ENCODE measurements at regions not wholly inside any gene's neighbourhood (a gene's known extent, or its start where the extent isn't known, plus 50 kb on each side); places are given as distances from the start of the nearest gene placed in this dataset.
"Not testable (repeated sequence)": the region's sequence is repeated elsewhere in the genome, so short reads cannot be mapped to it uniquely, and the experiment has no call there.

DNA sequence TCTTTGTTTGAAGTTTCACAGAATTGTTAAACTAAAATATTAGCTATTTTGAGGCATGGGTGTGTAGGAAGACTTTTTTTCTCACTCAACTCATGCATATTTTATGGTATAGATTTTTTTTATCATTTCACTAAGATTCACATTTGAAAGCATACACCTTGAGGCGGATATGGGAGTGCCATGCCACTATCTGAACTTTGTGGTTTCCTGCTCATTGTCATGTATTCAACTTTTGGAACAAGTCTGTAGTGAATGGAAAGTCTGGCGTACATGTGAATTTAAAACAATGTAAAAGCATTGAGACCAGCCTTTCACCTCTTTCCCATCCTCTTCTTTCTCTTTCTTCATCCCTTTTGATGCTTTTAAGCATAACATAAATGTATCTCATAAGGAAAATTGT, 147.9 kb downstream of the TPBG start:
- ChIA-PET RAD21 (ENCODE audit: unreplicated experiment) (no interaction called here), SMC1A (ENCODE audit: uncharacterized antibody, unreplicated experiment) (no interaction called here), CTCF (no interaction called here), POLR2A (no interaction called here)
- in situ Hi-C loops (cut with MboI) (no loop called here), intact Hi-C loops (cut with micrococcal nuclease; ENCODE audit: unreplicated experiment) (no loop called here)
- Histone ChIP-seq H3K9me3 (replicated peaks; ENCODE audit: control insufficient read depth, insufficient read depth, low read length) (no peaks in the 10 kb centered on the region; the same call in 2 of the 3 replicates), H4K20me1 (ENCODE audit: control insufficient read depth, insufficient read depth) (no peaks in the 10 kb centered on the region), H3K4me2 (ENCODE audit: control insufficient read depth, insufficient read depth) (no peak overlapping the region), H3K79me2 (ENCODE audit: control insufficient read depth, insufficient read depth, low read length) (no peaks in the 10 kb centered on the region), H3K36me3 (ENCODE audit: control insufficient read depth in 2 of 2, insufficient read depth in 2 of 2, low read length in 1 of 2) (no peaks in the 10 kb centered on the region), H3K4me1 (ENCODE audit: control insufficient read depth, insufficient read depth, low read length) (no peaks in the 10 kb centered on the region), H3K27me3 (replicated peaks in 1 of 2; ENCODE audit: control insufficient read depth in 2 of 2, insufficient read depth in 2 of 2, low read length in 1 of 2) (no peaks in the 10 kb centered on the region), H2AFZ (ENCODE audit: control insufficient read depth, low read depth, low read length) (no peak overlapping the region), H3K27ac (ENCODE audit: control insufficient read depth, insufficient read depth) (no peak overlapping the region), H3K9ac (ENCODE audit: control insufficient read depth, insufficient read depth, low read length) (no peak overlapping the region), H3K4me3 (no peak overlapping the region)
- no TSS peak for BruUV-seq (replicated peaks)
- no peak for ATAC-seq
- no peak for TF ChIP-seq RB1 (IDR thresholded peaks at IDR 0.05; ENCODE audit: borderline replicate concordance)
- TF ChIP-seq, protein P1, sequence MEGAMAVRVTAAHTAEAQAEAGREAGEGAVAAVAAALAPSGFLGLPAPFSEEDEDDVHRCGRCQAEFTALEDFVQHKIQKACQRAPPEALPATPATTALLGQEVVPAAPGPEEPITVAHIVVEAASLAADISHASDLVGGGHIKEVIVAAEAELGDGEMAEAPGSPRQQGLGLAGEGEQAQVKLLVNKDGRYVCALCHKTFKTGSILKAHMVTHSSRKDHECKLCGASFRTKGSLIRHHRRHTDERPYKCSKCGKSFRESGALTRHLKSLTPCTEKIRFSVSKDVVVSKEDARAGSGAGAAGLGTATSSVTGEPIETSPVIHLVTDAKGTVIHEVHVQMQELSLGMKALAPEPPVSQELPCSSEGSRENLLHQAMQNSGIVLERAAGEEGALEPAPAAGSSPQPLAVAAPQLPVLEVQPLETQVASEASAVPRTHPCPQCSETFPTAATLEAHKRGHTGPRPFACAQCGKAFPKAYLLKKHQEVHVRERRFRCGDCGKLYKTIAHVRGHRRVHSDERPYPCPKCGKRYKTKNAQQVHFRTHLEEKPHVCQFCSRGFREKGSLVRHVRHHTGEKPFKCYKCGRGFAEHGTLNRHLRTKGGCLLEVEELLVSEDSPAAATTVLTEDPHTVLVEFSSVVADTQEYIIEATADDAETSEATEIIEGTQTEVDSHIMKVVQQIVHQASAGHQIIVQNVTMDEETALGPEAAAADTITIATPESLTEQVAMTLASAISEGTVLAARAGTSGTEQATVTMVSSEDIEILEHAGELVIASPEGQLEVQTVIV (IDR thresholded peaks at IDR 0.05; ENCODE audit: borderline replicate concordance, partially characterized antibody) = no peak
- TF ChIP-seq FOS (IDR thresholded peaks at IDR 0.05; ENCODE audit: borderline replicate concordance, extremely low read depth, insufficient read length) = no peak
- TF ChIP-seq, protein P2, sequence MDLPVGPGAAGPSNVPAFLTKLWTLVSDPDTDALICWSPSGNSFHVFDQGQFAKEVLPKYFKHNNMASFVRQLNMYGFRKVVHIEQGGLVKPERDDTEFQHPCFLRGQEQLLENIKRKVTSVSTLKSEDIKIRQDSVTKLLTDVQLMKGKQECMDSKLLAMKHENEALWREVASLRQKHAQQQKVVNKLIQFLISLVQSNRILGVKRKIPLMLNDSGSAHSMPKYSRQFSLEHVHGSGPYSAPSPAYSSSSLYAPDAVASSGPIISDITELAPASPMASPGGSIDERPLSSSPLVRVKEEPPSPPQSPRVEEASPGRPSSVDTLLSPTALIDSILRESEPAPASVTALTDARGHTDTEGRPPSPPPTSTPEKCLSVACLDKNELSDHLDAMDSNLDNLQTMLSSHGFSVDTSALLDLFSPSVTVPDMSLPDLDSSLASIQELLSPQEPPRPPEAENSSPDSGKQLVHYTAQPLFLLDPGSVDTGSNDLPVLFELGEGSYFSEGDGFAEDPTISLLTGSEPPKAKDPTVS (IDR thresholded peaks at IDR 0.05; ENCODE audit: low read depth, low read length) = no peak
- no peak for TF ChIP-seq POLR2A (IDR thresholded peaks at IDR 0.05; ENCODE audit: low read depth, low read length)
- TF ChIP-seq PAX8 (IDR thresholded peaks at IDR 0.05) = no peak
- DNase-seq (ENCODE audit: low read depth, low spot score) = no peak
- no peak for FAIRE-seq
- 62% methylated on average over 2 of the region's 2 CpGs for WGBS (ENCODE audit: insufficient coverage, insufficient replicate concordance, low lambda C conversion rate, missing lambda C conversion rate)

DNA sequence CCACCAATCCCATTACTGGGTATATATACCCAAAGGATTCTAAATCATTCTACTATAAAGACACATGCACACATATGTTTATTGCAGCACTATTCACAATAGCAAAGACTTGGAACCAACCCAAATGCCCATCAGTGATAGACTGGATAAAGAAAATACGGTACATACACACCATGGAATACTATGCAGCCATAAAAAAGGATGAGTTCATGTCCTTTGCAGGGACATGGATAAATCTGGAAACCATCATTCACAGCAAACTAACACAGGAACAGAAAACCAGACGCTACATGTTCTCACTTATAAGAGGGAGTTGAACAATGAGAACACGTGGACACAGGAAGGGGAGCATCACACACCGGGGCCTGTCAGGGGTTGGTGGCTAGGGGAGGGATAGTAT, 154.3 kb downstream of the TPBG start:
- in situ Hi-C loops (cut with MboI); intact Hi-C loops (cut with micrococcal nuclease; ENCODE audit: unreplicated experiment); H3K4me2 ChIP-seq (ENCODE audit: control insufficient read depth, insufficient read depth): not testable (repeated sequence)

More for the DNA sequence above, 154.3 kb downstream of the TPBG start:
- H3K36me3 ChIP-seq (ENCODE audit: control insufficient read depth in 2 of 2, insufficient read depth in 2 of 2, low read length in 1 of 2); FAIRE-seq; DNase-seq (ENCODE audit: low read depth, low spot score); RAD21 ChIA-PET (ENCODE audit: unreplicated experiment); H2AFZ ChIP-seq (ENCODE audit: control insufficient read depth, low read depth, low read length); H4K20me1 ChIP-seq (ENCODE audit: control insufficient read depth, insufficient read depth); H3K27me3 ChIP-seq (replicated peaks in 1 of 2; ENCODE audit: control insufficient read depth in 2 of 2, insufficient read depth in 2 of 2, low read length in 1 of 2); H3K4me1 ChIP-seq (ENCODE audit: control insufficient read depth, insufficient read depth, low read length); CTCF ChIA-PET; H3K79me2 ChIP-seq (ENCODE audit: control insufficient read depth, insufficient read depth, low read length); BruUV-seq (replicated peaks); SMC1A ChIA-PET (ENCODE audit: uncharacterized antibody, unreplicated experiment); H3K9me3 ChIP-seq (replicated peaks; ENCODE audit: control insufficient read depth, insufficient read depth, low read length); ATAC-seq; H3K9ac ChIP-seq (ENCODE audit: control insufficient read depth, insufficient read depth, low read length); POLR2A ChIA-PET; H3K4me3 ChIP-seq; H3K27ac ChIP-seq (ENCODE audit: control insufficient read depth, insufficient read depth): not testable (repeated sequence)
- WGBS (ENCODE audit: insufficient coverage, insufficient replicate concordance, low lambda C conversion rate, missing lambda C conversion rate) = 8% methylated on average over 4 of the region's 4 CpGs
